Caki2 (cell line): ENCODE measurements at regions not wholly inside any gene's neighbourhood (a gene's known extent, or its start where the extent isn't known, plus 50 kb on each side); places are given as distances from the start of the nearest gene placed in this dataset.
"Not testable (repeated sequence)": the region's sequence is repeated elsewhere in the genome, so short reads cannot be mapped to it uniquely, and the experiment has no call there.

ENCODE experiments used
- DNase-seq: peaks from one replicate; pipeline ENCODE4 v3.0.0-alpha.2; 2015; ENCODE audit warnings: low read depth
- in situ Hi-C: cut with HindIII; loops from 2 replicates; pipeline ENCODE4 v1.10.0; 2016; ENCODE audit warnings: low sequenced_read_pairs, low pct_unique_long_range_greater_than_20kb, mixed read lengths

GRCh38 chr4:184283659-184284335, 66.1 kb upstream of the ENPP6 start:
- in situ Hi-C loops: no loop called here

GRCh38 chr4:184282895-184283654, 65.4 kb upstream of the ENPP6 start:
- in situ Hi-C loops: no loop called here
- DNase-seq: no peak

More at GRCh38 chr4:184283659-184284335, 66.1 kb upstream of the ENPP6 start:
- DNase-seq: no peak

GRCh38 chr4:184282251-184282713, 64.6 kb upstream of the ENPP6 start:
- in situ Hi-C loops: no loop called here

GRCh38 chr4:184281231-184282139, 63.8 kb upstream of the ENPP6 start:
- no peak for DNase-seq
- in situ Hi-C loops: no loop called here

More at GRCh38 chr4:184282251-184282713, 64.6 kb upstream of the ENPP6 start:
- no peak for DNase-seq

- in situ Hi-C loops: no loop called here
- DNase-seq: no peak
Observed at GRCh38 chr4:184280591-184281071, 63.0 kb upstream of the ENPP6 start.

- in situ Hi-C loops: no loop called here
- no peak for DNase-seq
Observed at GRCh38 chr4:184280137-184280536, 62.5 kb upstream of the ENPP6 start.

- no peak for DNase-seq
- in situ Hi-C loops: no loop called here
Observed at GRCh38 chr4:184279496-184280061, 61.9 kb upstream of the ENPP6 start.

- in situ Hi-C loops, DNase-seq: not testable (repeated sequence)
Observed at GRCh38 chr4:184277769-184278168, 60.1 kb upstream of the ENPP6 start.

- in situ Hi-C loops, DNase-seq: not testable (repeated sequence)
Observed at GRCh38 chr4:184277010-184277409, 59.3 kb upstream of the ENPP6 start.

GRCh38 chr4:184276346-184276745, 58.7 kb upstream of the ENPP6 start:
- DNase-seq, in situ Hi-C loops: not testable (repeated sequence)

- in situ Hi-C loops: no loop called here
- DNase-seq: peak; percentile 16
Observed at GRCh38 chr4:184275766-184276165, 58.1 kb upstream of the ENPP6 start.

GRCh38 chr4:184274286-184274951, 56.7 kb upstream of the ENPP6 start:
- DNase-seq: no peak
- in situ Hi-C loops: no loop called here

GRCh38 chr4:184273166-184274147, 55.8 kb upstream of the ENPP6 start:
- in situ Hi-C loops: no loop called here
- DNase-seq: no peak

GRCh38 chr4:184270808-184271413, 53.2 kb upstream of the ENPP6 start:
- in situ Hi-C loops: no loop called here
- DNase-seq: no peak

GRCh38 chr4:184269879-184270430, 52.3 kb upstream of the ENPP6 start:
- in situ Hi-C loops: no loop called here
- no peak for DNase-seq

GRCh38 chr4:184268584-184269160, 51.0 kb upstream of the ENPP6 start:
- no peak for DNase-seq
- in situ Hi-C loops: no loop called here
